ENCODE measurements at regions not wholly inside any gene's neighbourhood (a gene's known extent, or its start where the extent isn't known, plus 50 kb on each side); places are given as distances from the start of the nearest gene placed in this dataset.

GRCh38 chr9:78123808-78124207 lies 92.2 kb upstream of the GNAQ start:
- Histone ChIP-seq H3K9me3 (ENCODE audit: control insufficient read depth, insufficient read depth, low read depth, low read length) (no peaks in the 10 kb centered on the region), H3K79me2 (ENCODE audit: control insufficient read depth, insufficient read depth, low read length) (no peaks in the 10 kb centered on the region), H2AFZ (ENCODE audit: low read length) (no peak overlapping the region), H3K27ac (ENCODE audit: insufficient read depth, low read length) (no peak overlapping the region), H3K4me2 (ENCODE audit: extremely low read depth, insufficient read depth, low read length) (no peak overlapping the region), H3K4me1 (ENCODE audit: control insufficient read depth, extremely low read depth, insufficient read depth, low read length) (no peaks in the 10 kb centered on the region), H4K20me1 (ENCODE audit: control insufficient read depth, extremely low read depth, insufficient read depth, low read length) (peaks cover 3% of the 10 kb centered on the region), H3K27me3 (ENCODE audit: control insufficient read depth, insufficient read depth, low read length) (peaks cover 2% of the 10 kb centered on the region), H3K36me3 (ENCODE audit: control insufficient read depth, insufficient read depth, low read length) (no peaks in the 10 kb centered on the region), H3K4me3 (replicated peaks in 1 of 4; ENCODE audit: control extremely low read depth in 1 of 4, insufficient read depth in 1 of 4, low read depth in 3 of 4, low read length in 4 of 4) (no peak overlapping the region), H3K9ac (ENCODE audit: insufficient read depth, low read length) (no peak overlapping the region)
- TF ChIP-seq EZH2 (IDR thresholded peaks at IDR 0.05; ENCODE audit: low read length, missing control alignments), result no peak
- TF ChIP-seq, protein P1, sequence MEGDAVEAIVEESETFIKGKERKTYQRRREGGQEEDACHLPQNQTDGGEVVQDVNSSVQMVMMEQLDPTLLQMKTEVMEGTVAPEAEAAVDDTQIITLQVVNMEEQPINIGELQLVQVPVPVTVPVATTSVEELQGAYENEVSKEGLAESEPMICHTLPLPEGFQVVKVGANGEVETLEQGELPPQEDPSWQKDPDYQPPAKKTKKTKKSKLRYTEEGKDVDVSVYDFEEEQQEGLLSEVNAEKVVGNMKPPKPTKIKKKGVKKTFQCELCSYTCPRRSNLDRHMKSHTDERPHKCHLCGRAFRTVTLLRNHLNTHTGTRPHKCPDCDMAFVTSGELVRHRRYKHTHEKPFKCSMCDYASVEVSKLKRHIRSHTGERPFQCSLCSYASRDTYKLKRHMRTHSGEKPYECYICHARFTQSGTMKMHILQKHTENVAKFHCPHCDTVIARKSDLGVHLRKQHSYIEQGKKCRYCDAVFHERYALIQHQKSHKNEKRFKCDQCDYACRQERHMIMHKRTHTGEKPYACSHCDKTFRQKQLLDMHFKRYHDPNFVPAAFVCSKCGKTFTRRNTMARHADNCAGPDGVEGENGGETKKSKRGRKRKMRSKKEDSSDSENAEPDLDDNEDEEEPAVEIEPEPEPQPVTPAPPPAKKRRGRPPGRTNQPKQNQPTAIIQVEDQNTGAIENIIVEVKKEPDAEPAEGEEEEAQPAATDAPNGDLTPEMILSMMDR (conservative IDR thresholded peaks at IDR 0.05 in 1 of 2, IDR thresholded peaks at IDR 0.05 in 1 of 2; ENCODE audit: low read depth in 1 of 2, low read length in 2 of 2), result no peak
- DNase-seq (ENCODE audit: low read depth in 2 of 2), result no peak

DNA sequence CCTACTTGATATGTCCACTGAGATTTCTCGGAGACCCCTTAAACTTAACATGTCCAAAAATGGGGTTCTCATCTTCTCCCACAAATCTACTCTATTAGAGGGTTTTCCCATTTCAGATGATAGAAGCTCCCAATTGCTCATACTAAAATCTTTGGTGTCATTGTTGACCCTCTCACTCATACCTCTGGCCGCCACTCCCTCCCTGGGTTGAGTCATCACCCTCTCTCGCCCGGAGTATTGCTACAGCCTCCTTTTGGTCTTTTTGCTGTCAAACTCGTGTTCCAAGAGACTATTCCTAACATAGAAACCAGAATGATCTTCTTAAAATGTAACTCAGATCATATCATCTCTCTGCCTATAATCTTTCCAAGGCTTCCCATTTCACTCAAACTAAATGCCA lies 91.0 kb upstream of the GNAQ start:
- Histone ChIP-seq H3K4me1 (ENCODE audit: control insufficient read depth, extremely low read depth, insufficient read depth, low read length) (no peaks in the 10 kb centered on the region), H3K36me3 (ENCODE audit: control insufficient read depth, insufficient read depth, low read length) (no peaks in the 10 kb centered on the region), H4K20me1 (ENCODE audit: control insufficient read depth, extremely low read depth, insufficient read depth, low read length) (peaks cover 3% of the 10 kb centered on the region), H3K4me2 (ENCODE audit: extremely low read depth, insufficient read depth, low read length) (no peak overlapping the region), H3K9ac (ENCODE audit: insufficient read depth, low read length) (no peak overlapping the region), H3K27me3 (ENCODE audit: control insufficient read depth, insufficient read depth, low read length) (no peaks in the 10 kb centered on the region), H3K9me3 (ENCODE audit: control insufficient read depth, insufficient read depth, low read depth, low read length) (no peaks in the 10 kb centered on the region), H2AFZ (ENCODE audit: low read length) (no peak overlapping the region), H3K4me3 (replicated peaks in 1 of 4; ENCODE audit: control extremely low read depth in 1 of 4, insufficient read depth in 1 of 4, low read depth in 3 of 4, low read length in 4 of 4) (no peak overlapping the region), H3K27ac (ENCODE audit: insufficient read depth, low read length) (no peak overlapping the region), H3K79me2 (ENCODE audit: control insufficient read depth, insufficient read depth, low read length) (no peaks in the 10 kb centered on the region)
- TF ChIP-seq EZH2 (IDR thresholded peaks at IDR 0.05; ENCODE audit: low read length, missing control alignments), result no peak
- TF ChIP-seq, protein P1 (conservative IDR thresholded peaks at IDR 0.05 in 1 of 2, IDR thresholded peaks at IDR 0.05 in 1 of 2; ENCODE audit: low read depth in 1 of 2, low read length in 2 of 2), result no peak
- DNase-seq (ENCODE audit: low read depth in 2 of 2), result peak in 1 of 2 donors; percentile 37

- H3K9ac ChIP-seq (ENCODE audit: insufficient read depth, low read length), result no peak overlapping the region
- no peak overlapping the region for H3K4me2 ChIP-seq (ENCODE audit: extremely low read depth, insufficient read depth, low read length)
- H3K9me3 ChIP-seq (ENCODE audit: control insufficient read depth, insufficient read depth, low read depth, low read length), result no peaks in the 10 kb centered on the region
- no peak overlapping the region for H3K27ac ChIP-seq (ENCODE audit: insufficient read depth, low read length)
- H2AFZ ChIP-seq (ENCODE audit: low read length), result no peak overlapping the region
- no peaks in the 10 kb centered on the region for H3K27me3 ChIP-seq (ENCODE audit: control insufficient read depth, insufficient read depth, low read length)
- DNase-seq (ENCODE audit: low read depth in 2 of 2), result peak; percentile 38 to 67
- no peak for TF ChIP-seq EZH2 (IDR thresholded peaks at IDR 0.05; ENCODE audit: low read length, missing control alignments)
- TF ChIP-seq, protein P1 (conservative IDR thresholded peaks at IDR 0.05 in 1 of 2, IDR thresholded peaks at IDR 0.05 in 1 of 2; ENCODE audit: low read depth in 1 of 2, low read length in 2 of 2), result peak; percentile 73 to 79
- no peaks in the 10 kb centered on the region for H3K79me2 ChIP-seq (ENCODE audit: control insufficient read depth, insufficient read depth, low read length)
- H3K36me3 ChIP-seq (ENCODE audit: control insufficient read depth, insufficient read depth, low read length), result no peaks in the 10 kb centered on the region
- no peaks in the 10 kb centered on the region for H3K4me1 ChIP-seq (ENCODE audit: control insufficient read depth, extremely low read depth, insufficient read depth, low read length)
- H4K20me1 ChIP-seq (ENCODE audit: control insufficient read depth, extremely low read depth, insufficient read depth, low read length), result peaks cover 3% of the 10 kb centered on the region
- no peak overlapping the region for H3K4me3 ChIP-seq (replicated peaks in 1 of 4; ENCODE audit: control extremely low read depth in 1 of 4, insufficient read depth in 1 of 4, low read depth in 3 of 4, low read length in 4 of 4)
These were observed 89.9 kb upstream of the GNAQ start for GRCh38 chr9:78121488-78121887.
